Stimulated activated naive CD8-positive, alpha-beta T cell treated with anti-CD3 and anti-CD28 coated beads, Interleukin-15, amount 100 ng/mL, for 72 hours (primary cell): ENCODE measurements at regions not wholly inside any gene's neighbourhood (a gene's known extent, or its start where the extent isn't known, plus 50 kb on each side); places are given as distances from the start of the nearest gene placed in this dataset.
"Not testable (repeated sequence)": the region's sequence is repeated elsewhere in the genome, so short reads cannot be mapped to it uniquely, and the experiment has no call there.

Source experiments
- ATAC-seq: fragments of 150-1000 bp; cut with Tn5 transposase; 2 replicates; pipeline ENCODE4 v1.10.0; 2021; ENCODE audit warnings: mild to moderate bottlenecking, moderate library complexity
- DNase-seq, 2 donors: peaks; one replicate each; pipeline ENCODE4 v3.0.0; 2021 to 2022
- H3K27ac Mint-ChIP-seq, 2 donors: one replicate each; pipeline ENCODE4 v1.8.0; 2022; ENCODE audit warnings: mild to moderate bottlenecking in 2 of 2, mixed read lengths in 2 of 2, moderate library complexity in 2 of 2
- H3K27me3 Mint-ChIP-seq: one replicate; pipeline ENCODE4 v1.8.0; 2022; ENCODE audit warnings: mixed read lengths
- H3K4me1 Mint-ChIP-seq: one replicate; pipeline ENCODE4 v1.8.0; 2022; ENCODE audit warnings: mild to moderate bottlenecking, mixed read lengths
- H3K4me3 Mint-ChIP-seq, 2 donors: one replicate each; pipeline ENCODE4 v1.8.0; 2022; ENCODE audit warnings: mild to moderate bottlenecking in 2 of 2, mixed read lengths in 2 of 2, moderate library complexity in 1 of 2
- H3K9me3 Mint-ChIP-seq, 2 donors: one replicate each; pipeline ENCODE4 v1.8.0; 2022; ENCODE audit warnings: mixed read lengths in 2 of 2

- Mint-ChIP-seq H3K27ac (no peak overlapping the region), H3K4me1 (peaks cover 14% of the 10 kb centered on the region), H3K27me3 (no peaks in the 10 kb centered on the region), H3K4me3 (no peak overlapping the region), H3K9me3 (no peaks in the 10 kb centered on the region)
- DNase-seq (no peak), ATAC-seq (no peak)
Measured at GRCh38 chr5:50575740-50576139, 90.7 kb upstream of the PARP8 start.

- Mint-ChIP-seq H3K27me3 (no peaks in the 10 kb centered on the region), H3K9me3 (no peaks in the 10 kb centered on the region), H3K27ac (no peak overlapping the region), H3K4me1 (peaks cover 14% of the 10 kb centered on the region), H3K4me3 (no peak overlapping the region)
- ATAC-seq (no peak), DNase-seq (no peak)
Measured at GRCh38 chr5:50576265-50576664, 90.2 kb upstream of the PARP8 start.

GRCh38 chr5:50576686-50577256, 89.7 kb upstream of the PARP8 start:
- no peak overlapping the region for H3K4me3 Mint-ChIP-seq
- H3K27ac Mint-ChIP-seq = no peak overlapping the region
- no peaks in the 10 kb centered on the region for H3K27me3 Mint-ChIP-seq
- no peaks in the 10 kb centered on the region for H3K9me3 Mint-ChIP-seq
- DNase-seq (no peak), ATAC-seq (no peak)
- H3K4me1 Mint-ChIP-seq = peaks cover 14% of the 10 kb centered on the region

DNA sequence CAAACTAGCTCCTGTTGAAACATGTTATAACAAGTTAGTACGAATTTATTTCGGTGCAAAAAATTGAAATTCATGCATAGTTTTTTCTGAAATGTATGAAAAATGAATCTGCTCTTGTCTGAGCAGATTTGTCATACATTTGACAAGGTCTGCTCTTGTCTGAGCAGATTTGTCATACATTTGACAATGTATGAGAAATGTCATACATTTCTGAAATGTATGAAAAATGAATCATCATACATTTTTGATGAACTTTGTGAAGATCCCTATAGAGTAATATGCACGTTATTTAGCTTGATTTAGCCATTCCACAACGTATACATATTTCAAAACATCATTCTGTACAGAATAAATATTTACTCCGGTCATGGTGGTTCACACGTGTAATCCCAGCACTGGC, 85.9 kb upstream of the PARP8 start:
- Mint-ChIP-seq H3K27ac (no peak overlapping the region), H3K27me3 (no peaks in the 10 kb centered on the region), H3K9me3 (peaks cover 0 to 5% of the 10 kb centered on the region in 2 donors), H3K4me1 (peaks cover 13% of the 10 kb centered on the region), H3K4me3 (no peak overlapping the region)
- DNase-seq (no peak), ATAC-seq (no peak)

DNA sequence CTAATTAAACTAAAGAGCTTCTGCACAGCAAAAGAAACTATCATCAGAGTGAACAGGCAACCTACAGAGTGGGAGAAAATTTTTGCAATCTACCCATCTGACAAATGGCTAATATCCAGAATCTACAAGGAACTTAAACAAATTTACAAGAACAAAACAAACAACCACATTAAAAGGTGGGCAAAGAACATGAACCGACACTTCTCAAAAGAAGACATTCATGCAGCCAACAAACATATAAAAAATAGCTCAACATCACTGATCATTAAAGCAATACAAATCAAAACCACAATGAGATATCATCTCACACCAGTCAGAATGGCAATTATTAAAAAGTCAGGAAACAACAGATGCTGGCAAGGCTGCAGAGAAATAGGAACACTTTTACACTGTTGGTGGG, 84.6 kb upstream of the PARP8 start:
- H3K4me3 Mint-ChIP-seq, DNase-seq, H3K4me1 Mint-ChIP-seq, H3K27me3 Mint-ChIP-seq, ATAC-seq, H3K9me3 Mint-ChIP-seq, H3K27ac Mint-ChIP-seq: not testable (repeated sequence)

DNA sequence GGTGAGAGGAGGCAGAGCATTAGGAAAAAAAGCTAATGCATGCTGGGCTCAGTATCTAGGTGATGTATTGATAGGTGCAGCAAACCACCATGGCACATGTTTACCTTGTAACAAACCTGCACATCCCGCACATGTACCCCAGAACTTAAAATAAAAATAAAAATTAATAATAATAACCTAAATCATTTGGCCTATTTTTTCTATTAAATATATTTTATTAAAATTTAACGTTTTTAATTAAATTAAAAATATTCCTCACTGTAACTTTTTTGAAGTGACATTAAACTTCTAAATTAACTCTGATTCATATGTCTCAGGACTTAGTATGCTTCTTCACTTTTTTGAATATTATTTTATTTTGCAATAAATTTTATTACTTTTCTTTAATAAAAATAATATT, 83.7 kb upstream of the PARP8 start:
- H3K27me3 Mint-ChIP-seq = no peaks in the 10 kb centered on the region
- ATAC-seq = no peak
- H3K4me1 Mint-ChIP-seq = no peaks in the 10 kb centered on the region
- no peak overlapping the region for H3K27ac Mint-ChIP-seq
- peaks cover 0 to 6% of the 10 kb centered on the region in 2 donors for H3K9me3 Mint-ChIP-seq
- DNase-seq = no peak
- H3K4me3 Mint-ChIP-seq = no peak overlapping the region

GRCh38 chr5:50583621-50584020, 82.8 kb upstream of the PARP8 start:
- H3K9me3 Mint-ChIP-seq = peaks cover 0 to 6% of the 10 kb centered on the region in 2 donors
- DNase-seq (no peak), ATAC-seq (no peak)
- H3K4me1 Mint-ChIP-seq = no peaks in the 10 kb centered on the region
- H3K27ac Mint-ChIP-seq = no peak overlapping the region
- no peak overlapping the region for H3K4me3 Mint-ChIP-seq
- no peaks in the 10 kb centered on the region for H3K27me3 Mint-ChIP-seq

DNA sequence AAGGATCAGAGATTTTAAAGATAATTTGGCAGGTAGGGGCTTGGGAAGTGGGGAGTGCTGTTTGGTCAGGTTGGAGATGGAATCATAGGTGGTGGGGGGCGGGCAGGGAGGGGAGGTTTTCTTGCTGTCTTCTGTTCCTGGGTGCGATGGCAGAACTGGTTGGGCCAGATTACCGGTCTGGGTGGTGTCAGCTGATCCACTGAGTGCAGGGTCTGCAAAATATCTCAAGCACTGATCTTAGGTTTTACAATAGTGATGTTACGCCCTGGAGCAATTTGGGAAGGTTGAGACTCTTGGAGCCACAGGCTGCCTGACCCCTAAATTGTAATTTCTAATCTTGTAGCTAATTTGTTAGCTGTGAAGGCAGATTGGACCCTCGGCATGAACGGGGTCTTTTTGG, 78.0 kb upstream of the PARP8 start:
- ATAC-seq, H3K4me3 Mint-ChIP-seq, DNase-seq, H3K9me3 Mint-ChIP-seq, H3K27ac Mint-ChIP-seq, H3K27me3 Mint-ChIP-seq: not testable (repeated sequence)
- H3K4me1 Mint-ChIP-seq = peaks cover 40% of the 10 kb centered on the region

DNA sequence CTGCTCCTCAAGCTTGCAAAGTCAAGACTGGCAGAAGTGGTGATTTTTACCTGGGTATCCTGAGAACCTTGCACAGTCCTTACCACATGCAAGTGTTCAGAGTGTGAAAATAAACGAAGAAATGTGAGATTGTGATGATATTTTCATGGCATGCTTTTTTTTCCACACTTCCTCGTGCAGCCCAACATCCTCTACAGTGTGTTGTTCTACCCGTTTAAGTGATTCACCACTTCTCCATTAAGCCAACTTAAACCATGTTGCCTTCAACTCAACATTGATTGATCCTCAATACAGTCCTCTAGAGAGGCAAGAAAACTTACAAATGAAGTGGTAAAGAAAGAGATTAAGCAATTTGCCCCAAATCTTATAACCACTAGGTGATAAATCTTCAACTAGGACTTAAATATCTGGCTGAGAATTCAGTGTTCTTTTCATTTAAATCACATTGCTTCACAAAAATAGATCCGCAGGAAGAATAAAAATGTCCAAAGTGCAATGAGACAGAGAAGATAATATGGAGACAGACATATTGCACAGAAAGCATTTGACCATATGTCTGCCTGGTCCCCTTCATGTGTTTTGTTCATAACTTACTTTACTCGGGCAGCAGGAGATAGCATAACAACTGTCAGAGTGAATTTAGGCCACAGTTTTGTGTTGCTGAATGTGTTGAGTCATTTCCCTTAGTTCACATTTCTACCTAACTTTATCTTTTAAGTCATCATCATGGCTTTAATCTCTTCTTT, 75.8 kb upstream of the PARP8 start:
- H3K4me1 Mint-ChIP-seq = peaks cover 55% of the 10 kb centered on the region
- H3K27me3 Mint-ChIP-seq, DNase-seq, ATAC-seq, H3K9me3 Mint-ChIP-seq: not testable (repeated sequence)
- peak overlapping the region; percentile 64 to 67 for H3K27ac Mint-ChIP-seq
- H3K4me3 Mint-ChIP-seq = peak overlapping the region; percentile 32 to 45

DNA sequence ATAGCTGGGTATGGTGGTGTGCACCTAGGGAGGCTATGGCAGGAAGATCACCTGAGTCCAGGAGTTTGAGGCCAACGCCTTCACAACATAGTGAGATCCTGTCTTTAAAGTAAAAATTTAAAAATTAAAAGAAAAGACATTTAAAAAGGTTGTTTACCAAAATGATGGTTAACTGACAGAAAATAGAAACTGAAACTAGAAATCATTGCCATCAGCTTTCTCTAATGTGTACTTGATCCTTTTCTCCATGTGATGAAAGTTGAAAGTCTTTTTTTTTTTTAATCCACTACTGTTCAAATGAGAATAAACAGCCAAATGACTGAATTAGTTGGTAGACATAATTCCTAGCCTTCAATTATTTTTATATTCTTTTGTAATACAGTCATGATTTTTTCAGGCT, 75.1 kb upstream of the PARP8 start:
- peak overlapping the region in 1 of 2 donors; percentile 32 for H3K4me3 Mint-ChIP-seq
- not testable (repeated sequence) for H3K9me3 Mint-ChIP-seq, DNase-seq, ATAC-seq, H3K27me3 Mint-ChIP-seq
- H3K27ac Mint-ChIP-seq = peak overlapping the region; percentile 48 to 64
- peaks cover 55% of the 10 kb centered on the region for H3K4me1 Mint-ChIP-seq

DNA sequence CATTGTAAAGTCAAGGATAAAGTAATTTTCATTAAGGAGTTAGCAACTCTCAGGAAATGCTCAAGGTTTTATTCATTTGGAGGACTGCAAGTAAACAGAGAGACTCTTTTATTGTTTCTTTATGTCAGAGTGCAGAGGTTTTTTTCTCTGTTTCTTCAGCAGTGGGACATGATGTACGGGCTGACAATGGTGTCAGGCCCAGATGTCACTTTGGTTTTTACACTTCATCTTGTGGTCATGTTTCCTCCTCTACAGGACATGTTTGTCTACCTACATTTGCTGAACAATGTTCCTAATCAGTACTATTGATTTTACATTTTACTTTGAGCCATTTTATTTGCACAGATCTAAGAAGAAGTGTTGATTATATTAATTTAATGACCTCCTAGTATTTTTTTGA, 72.8 kb upstream of the PARP8 start:
- no peaks in the 10 kb centered on the region for H3K27me3 Mint-ChIP-seq
- peak overlapping the region in 1 of 2 donors; percentile 52 for H3K27ac Mint-ChIP-seq
- peaks cover 10 to 15% of the 10 kb centered on the region in 2 donors for H3K9me3 Mint-ChIP-seq
- H3K4me1 Mint-ChIP-seq = peaks cover 55% of the 10 kb centered on the region
- peak in 1 of 2 donors; percentile 15 for DNase-seq
- ATAC-seq = no peak
- H3K4me3 Mint-ChIP-seq = peak overlapping the region; percentile 10 to 62

DNA sequence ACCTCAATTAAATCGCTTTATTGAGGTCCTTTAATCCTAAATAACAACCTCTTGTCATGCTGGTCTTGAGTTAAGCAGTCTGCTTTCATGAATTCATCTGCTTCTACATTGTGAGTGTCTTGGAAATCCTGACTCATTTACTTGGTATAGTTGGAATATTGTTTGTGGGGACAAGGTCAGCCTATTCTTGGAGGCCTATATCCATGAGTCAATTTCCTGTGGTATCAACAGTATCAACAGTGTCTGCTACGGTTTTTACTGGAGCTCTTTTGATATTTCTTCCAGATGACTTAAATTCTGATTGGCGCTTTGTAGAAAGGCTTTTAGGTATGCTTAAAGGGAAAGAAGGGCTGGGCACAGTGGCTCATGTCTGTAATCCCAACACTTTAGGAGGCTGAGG, 71.2 kb upstream of the PARP8 start:
- Mint-ChIP-seq H3K27ac (peak overlapping the region in 1 of 2 donors; percentile 55), H3K4me1 (peaks cover 44% of the 10 kb centered on the region), H3K4me3 (peak overlapping the region in 1 of 2 donors; percentile 53), H3K9me3 (peaks cover 13 to 23% of the 10 kb centered on the region in 2 donors), H3K27me3 (no peaks in the 10 kb centered on the region)
- ATAC-seq = peak; percentile 68
- DNase-seq = peak in 1 of 2 donors; percentile 17

- H3K27me3 Mint-ChIP-seq, H3K4me3 Mint-ChIP-seq, H3K4me1 Mint-ChIP-seq, DNase-seq, ATAC-seq: not testable (repeated sequence)
- peaks cover 20 to 31% of the 10 kb centered on the region in 2 donors for H3K9me3 Mint-ChIP-seq
- H3K27ac Mint-ChIP-seq = peak overlapping the region in 1 of 2 donors; percentile 27
Measured at GRCh38 chr5:50601576-50601975, 64.9 kb upstream of the PARP8 start.

DNA sequence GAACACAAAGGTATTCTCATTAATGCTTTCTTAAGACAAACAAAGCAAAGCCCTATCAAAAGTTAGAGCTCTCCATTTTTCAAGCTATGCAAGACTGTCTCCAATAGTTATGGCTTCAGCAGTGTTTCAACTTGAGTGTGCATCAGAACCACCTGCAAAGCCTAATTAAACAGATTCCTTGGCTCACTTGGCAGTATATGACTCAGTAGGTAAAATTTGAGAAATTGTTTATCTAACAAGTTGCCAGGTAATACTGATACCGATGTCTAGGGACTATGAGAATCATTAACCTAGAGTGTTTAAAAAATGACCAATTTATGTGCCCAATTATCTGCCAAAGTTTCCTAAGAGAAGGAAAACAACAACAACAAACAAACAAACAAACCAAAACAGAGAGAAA, 60.3 kb upstream of the PARP8 start:
- ATAC-seq = no peak
- no peak for DNase-seq
- Mint-ChIP-seq H3K9me3 (peaks cover 0 to 10% of the 10 kb centered on the region in 2 donors), H3K27ac (no peak overlapping the region), H3K27me3 (no peaks in the 10 kb centered on the region), H3K4me1 (peaks cover 8% of the 10 kb centered on the region), H3K4me3 (no peak overlapping the region)

DNA sequence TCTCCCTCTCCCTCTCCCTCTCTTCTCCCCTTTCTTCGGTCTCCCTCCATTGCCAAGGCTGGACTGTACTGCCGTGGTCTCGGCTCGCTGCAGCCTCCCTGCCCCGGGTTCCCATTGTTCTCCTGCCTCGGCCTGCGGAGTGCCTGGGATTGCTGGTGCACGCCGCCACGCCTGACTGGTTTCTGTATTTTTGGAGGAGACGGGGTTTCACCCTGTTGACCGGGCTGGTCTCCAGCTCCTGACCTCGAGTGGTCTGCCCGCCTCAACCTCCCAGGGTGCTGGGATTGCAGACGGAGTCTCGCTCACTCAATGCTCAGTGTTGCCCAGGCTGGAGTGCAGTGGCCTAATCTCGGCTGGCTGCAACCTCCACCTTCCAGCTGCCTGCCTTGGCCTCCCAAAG, 59.0 kb upstream of the PARP8 start:
- not testable (repeated sequence) for H3K4me3 Mint-ChIP-seq, ATAC-seq, H3K27me3 Mint-ChIP-seq, H3K4me1 Mint-ChIP-seq, H3K27ac Mint-ChIP-seq, DNase-seq
- H3K9me3 Mint-ChIP-seq = peaks cover 0 to 10% of the 10 kb centered on the region in 2 donors

DNA sequence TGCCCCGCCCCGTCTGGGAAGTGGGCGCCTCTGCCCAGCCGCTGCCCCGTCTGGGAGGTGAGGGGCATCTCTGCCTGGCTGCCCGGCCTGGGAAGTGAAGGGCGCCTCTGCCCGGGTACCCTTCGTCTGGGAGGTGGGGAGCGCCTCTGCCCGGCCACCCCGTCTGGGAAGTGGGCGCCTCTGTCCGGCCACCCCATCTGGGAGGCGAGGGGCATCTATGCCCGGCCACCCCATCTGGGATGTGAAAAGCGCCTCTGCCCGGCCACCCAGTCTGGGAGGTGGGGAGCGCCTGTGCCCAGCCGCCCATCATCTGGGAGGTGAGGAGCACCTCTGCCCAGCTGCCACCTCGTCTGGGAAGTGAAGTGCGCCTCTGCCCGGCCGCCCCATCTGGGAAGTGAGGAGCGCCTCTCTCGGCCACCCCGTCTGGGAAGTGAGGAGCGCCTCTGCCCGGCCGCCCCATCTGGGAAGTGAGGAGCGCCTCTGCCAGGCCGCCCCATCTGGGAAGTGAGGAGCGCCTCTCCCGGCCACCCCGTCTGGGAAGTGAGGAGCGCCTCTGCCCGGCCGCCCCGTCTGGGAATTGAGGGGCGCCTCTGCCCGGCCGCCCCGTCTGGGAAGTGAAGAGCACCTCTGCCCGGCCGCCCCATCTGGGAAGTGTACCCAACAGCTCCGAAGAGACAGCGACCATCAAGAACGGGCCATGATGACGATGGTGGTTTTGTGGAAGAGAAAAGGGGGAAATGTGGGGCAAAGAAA, 58.3 kb upstream of the PARP8 start:
- H3K4me3 Mint-ChIP-seq, H3K27ac Mint-ChIP-seq, DNase-seq, H3K27me3 Mint-ChIP-seq, H3K4me1 Mint-ChIP-seq: not testable (repeated sequence)
- ATAC-seq = peak; percentile 39
- H3K9me3 Mint-ChIP-seq = peaks cover 5 to 10% of the 10 kb centered on the region in 2 donors
